ENCODE measurements at regions not wholly inside any gene's neighbourhood (a gene's known extent, or its start where the extent isn't known, plus 50 kb on each side); places are given as distances from the start of the nearest gene placed in this dataset.

- Histone ChIP-seq H3K36me3 (ENCODE audit: insufficient read depth, low read length) (no peaks in the 10 kb centered on the region), H3K27me3 (ENCODE audit: control insufficient read depth in 1 of 2, insufficient read depth in 2 of 2, low read length in 2 of 2) (no peaks in the 10 kb centered on the region), H3K9ac (ENCODE audit: low read length) (no peak overlapping the region), H3K4me1 (ENCODE audit: insufficient read depth, low read length) (no peaks in the 10 kb centered on the region), H3K4me3 (ENCODE audit: low read depth in 1 of 2, low read length in 2 of 2) (no peak overlapping the region), H3K9me3 (ENCODE audit: low read length) (no peaks in the 10 kb centered on the region), H3K27ac (ENCODE audit: low read depth, low read length) (no peak overlapping the region)
Observed at GRCh38 chr14:101496776-101497683, 64.3 kb upstream of the DIO3 start.

GRCh38 chr14:101497684-101498525 is 63.4 kb upstream of the DIO3 start:
- H3K4me1 ChIP-seq (ENCODE audit: insufficient read depth, low read length): no peaks in the 10 kb centered on the region
- no peak overlapping the region for H3K9ac ChIP-seq (ENCODE audit: low read length)
- no peaks in the 10 kb centered on the region for H3K36me3 ChIP-seq (ENCODE audit: insufficient read depth, low read length)
- no peak overlapping the region for H3K4me3 ChIP-seq (ENCODE audit: low read depth in 1 of 2, low read length in 2 of 2)
- H3K9me3 ChIP-seq (ENCODE audit: low read length): no peaks in the 10 kb centered on the region
- no peaks in the 10 kb centered on the region for H3K27me3 ChIP-seq (ENCODE audit: control insufficient read depth in 1 of 2, insufficient read depth in 2 of 2, low read length in 2 of 2)
- no peak overlapping the region for H3K27ac ChIP-seq (ENCODE audit: low read depth, low read length)

GRCh38 chr14:101498526-101498860 is 62.8 kb upstream of the DIO3 start:
- H3K4me3 ChIP-seq (ENCODE audit: low read depth in 1 of 2, low read length in 2 of 2): no peak overlapping the region
- no peaks in the 10 kb centered on the region for H3K27me3 ChIP-seq (ENCODE audit: control insufficient read depth in 1 of 2, insufficient read depth in 2 of 2, low read length in 2 of 2)
- no peak overlapping the region for H3K27ac ChIP-seq (ENCODE audit: low read depth, low read length)
- no peaks in the 10 kb centered on the region for H3K4me1 ChIP-seq (ENCODE audit: insufficient read depth, low read length)
- H3K9me3 ChIP-seq (ENCODE audit: low read length): no peaks in the 10 kb centered on the region
- no peak overlapping the region for H3K9ac ChIP-seq (ENCODE audit: low read length)
- no peaks in the 10 kb centered on the region for H3K36me3 ChIP-seq (ENCODE audit: insufficient read depth, low read length)

GRCh38 chr14:101499080-101499479 is 62.2 kb upstream of the DIO3 start:
- no peaks in the 10 kb centered on the region for H3K36me3 ChIP-seq (ENCODE audit: insufficient read depth, low read length)
- no peak overlapping the region for H3K4me3 ChIP-seq (ENCODE audit: low read depth in 1 of 2, low read length in 2 of 2)
- no peak overlapping the region for H3K27ac ChIP-seq (ENCODE audit: low read depth, low read length)
- H3K27me3 ChIP-seq (ENCODE audit: control insufficient read depth in 1 of 2, insufficient read depth in 2 of 2, low read length in 2 of 2): no peaks in the 10 kb centered on the region
- no peaks in the 10 kb centered on the region for H3K9me3 ChIP-seq (ENCODE audit: low read length)
- H3K9ac ChIP-seq (ENCODE audit: low read length): no peak overlapping the region
- no peaks in the 10 kb centered on the region for H3K4me1 ChIP-seq (ENCODE audit: insufficient read depth, low read length)

- Histone ChIP-seq H3K9ac (ENCODE audit: low read length) (no peak overlapping the region), H3K4me3 (ENCODE audit: low read depth in 1 of 2, low read length in 2 of 2) (no peak overlapping the region), H3K27me3 (ENCODE audit: control insufficient read depth in 1 of 2, insufficient read depth in 2 of 2, low read length in 2 of 2) (no peaks in the 10 kb centered on the region), H3K27ac (ENCODE audit: low read depth, low read length) (no peak overlapping the region), H3K9me3 (ENCODE audit: low read length) (no peaks in the 10 kb centered on the region), H3K36me3 (ENCODE audit: insufficient read depth, low read length) (no peaks in the 10 kb centered on the region), H3K4me1 (ENCODE audit: insufficient read depth, low read length) (no peaks in the 10 kb centered on the region)
Observed at GRCh38 chr14:101499513-101499912, 61.8 kb upstream of the DIO3 start.

GRCh38 chr14:101500061-101500460 is 61.2 kb upstream of the DIO3 start:
- H3K36me3 ChIP-seq (ENCODE audit: insufficient read depth, low read length): no peaks in the 10 kb centered on the region
- no peaks in the 10 kb centered on the region for H3K27me3 ChIP-seq (ENCODE audit: control insufficient read depth in 1 of 2, insufficient read depth in 2 of 2, low read length in 2 of 2)
- H3K27ac ChIP-seq (ENCODE audit: low read depth, low read length): no peak overlapping the region
- no peaks in the 10 kb centered on the region for H3K4me1 ChIP-seq (ENCODE audit: insufficient read depth, low read length)
- no peak overlapping the region for H3K9ac ChIP-seq (ENCODE audit: low read length)
- H3K4me3 ChIP-seq (ENCODE audit: low read depth in 1 of 2, low read length in 2 of 2): no peak overlapping the region
- H3K9me3 ChIP-seq (ENCODE audit: low read length): no peaks in the 10 kb centered on the region

- Histone ChIP-seq H3K4me1 (ENCODE audit: insufficient read depth, low read length) (no peaks in the 10 kb centered on the region), H3K27me3 (ENCODE audit: control insufficient read depth in 1 of 2, insufficient read depth in 2 of 2, low read length in 2 of 2) (no peaks in the 10 kb centered on the region), H3K36me3 (ENCODE audit: insufficient read depth, low read length) (no peaks in the 10 kb centered on the region), H3K27ac (ENCODE audit: low read depth, low read length) (no peak overlapping the region), H3K9me3 (ENCODE audit: low read length) (no peaks in the 10 kb centered on the region), H3K9ac (ENCODE audit: low read length) (no peak overlapping the region), H3K4me3 (ENCODE audit: low read depth in 1 of 2, low read length in 2 of 2) (no peak overlapping the region)
Observed at GRCh38 chr14:101500681-101501080, 60.6 kb upstream of the DIO3 start.

- no peaks in the 10 kb centered on the region for H3K36me3 ChIP-seq (ENCODE audit: insufficient read depth, low read length)
- no peaks in the 10 kb centered on the region for H3K9me3 ChIP-seq (ENCODE audit: low read length)
- H3K4me3 ChIP-seq (ENCODE audit: low read depth in 1 of 2, low read length in 2 of 2): no peak overlapping the region
- no peak overlapping the region for H3K9ac ChIP-seq (ENCODE audit: low read length)
- H3K4me1 ChIP-seq (ENCODE audit: insufficient read depth, low read length): no peaks in the 10 kb centered on the region
- H3K27ac ChIP-seq (ENCODE audit: low read depth, low read length): no peak overlapping the region
- no peaks in the 10 kb centered on the region for H3K27me3 ChIP-seq (ENCODE audit: control insufficient read depth in 1 of 2, insufficient read depth in 2 of 2, low read length in 2 of 2)
Observed at GRCh38 chr14:101501341-101501740, 60.0 kb upstream of the DIO3 start.

- Histone ChIP-seq H3K4me3 (ENCODE audit: low read depth in 1 of 2, low read length in 2 of 2) (no peak overlapping the region), H3K9ac (ENCODE audit: low read length) (no peak overlapping the region), H3K27ac (ENCODE audit: low read depth, low read length) (no peak overlapping the region), H3K36me3 (ENCODE audit: insufficient read depth, low read length) (no peaks in the 10 kb centered on the region), H3K4me1 (ENCODE audit: insufficient read depth, low read length) (no peaks in the 10 kb centered on the region), H3K9me3 (ENCODE audit: low read length) (no peaks in the 10 kb centered on the region), H3K27me3 (ENCODE audit: control insufficient read depth in 1 of 2, insufficient read depth in 2 of 2, low read length in 2 of 2) (no peaks in the 10 kb centered on the region)
Observed at GRCh38 chr14:101501858-101502615, 59.3 kb upstream of the DIO3 start.

GRCh38 chr14:101502761-101503392 is 58.4 kb upstream of the DIO3 start:
- H3K27me3 ChIP-seq (ENCODE audit: control insufficient read depth in 1 of 2, insufficient read depth in 2 of 2, low read length in 2 of 2): no peaks in the 10 kb centered on the region
- no peaks in the 10 kb centered on the region for H3K4me1 ChIP-seq (ENCODE audit: insufficient read depth, low read length)
- no peak overlapping the region for H3K27ac ChIP-seq (ENCODE audit: low read depth, low read length)
- no peaks in the 10 kb centered on the region for H3K9me3 ChIP-seq (ENCODE audit: low read length)
- H3K9ac ChIP-seq (ENCODE audit: low read length): no peak overlapping the region
- no peaks in the 10 kb centered on the region for H3K36me3 ChIP-seq (ENCODE audit: insufficient read depth, low read length)
- no peak overlapping the region for H3K4me3 ChIP-seq (ENCODE audit: low read depth in 1 of 2, low read length in 2 of 2)
